ENCODE measurements at regions not wholly inside any gene's neighbourhood (a gene's known extent, or its start where the extent isn't known, plus 50 kb on each side); places are given as distances from the start of the nearest gene placed in this dataset.

GRCh38 chr20:4412216-4412615 lies 163.1 kb upstream of the ADRA1D start:
- Mint-ChIP-seq H3K36me3 (ENCODE audit: low read depth) (no peaks in the 10 kb centered on the region), H3K9me3 (no peaks in the 10 kb centered on the region), H3K4me3 (no peak overlapping the region), H3K27me3 (peaks cover 2% of the 10 kb centered on the region), H3K4me1 (no peaks in the 10 kb centered on the region), H3K27ac (no peak overlapping the region)
- POLR2A ChIA-PET: no interaction called here
- CTCF ChIA-PET: no interaction called here
- DNase-seq: no peak

- no peak for DNase-seq
- Mint-ChIP-seq H3K4me1 (no peaks in the 10 kb centered on the region), H3K9me3 (no peaks in the 10 kb centered on the region), H3K36me3 (ENCODE audit: low read depth) (no peaks in the 10 kb centered on the region), H3K27me3 (peaks cover 2% of the 10 kb centered on the region), H3K4me3 (no peak overlapping the region), H3K27ac (no peak overlapping the region)
- ChIA-PET POLR2A (no interaction called here), CTCF (interaction anchor here (1.3 kb wide), 1 partner anchor 12 kb away, joined by 3 read pairs; no protein-coding TSS in a partner anchor)
Measured at GRCh38 chr20:4411744-4412143, 162.7 kb upstream of the ADRA1D start.

DNA sequence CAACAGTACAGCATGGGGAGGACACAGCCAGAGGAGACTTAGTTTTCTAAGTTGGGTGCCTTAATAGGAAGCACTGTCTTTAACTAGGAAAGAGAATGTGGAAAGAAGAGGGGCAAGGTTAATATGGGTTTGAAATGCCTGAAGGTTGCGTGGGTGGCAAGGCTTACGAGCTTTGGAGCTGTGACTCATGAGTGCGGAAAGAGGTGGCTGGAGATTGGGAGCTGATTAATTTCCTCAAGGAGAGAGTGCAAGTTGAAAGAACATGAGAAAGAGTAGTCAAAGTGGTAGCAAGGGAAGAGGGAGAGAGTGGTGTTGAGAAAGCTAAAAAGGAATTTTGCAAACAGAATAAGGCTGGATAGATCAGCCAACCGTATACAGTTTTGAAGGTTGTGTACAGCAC lies 157.5 kb upstream of the ADRA1D start:
- H3K27me3 Mint-ChIP-seq: peaks cover 11% of the 10 kb centered on the region
- CTCF ChIA-PET: no interaction called here

DNA sequence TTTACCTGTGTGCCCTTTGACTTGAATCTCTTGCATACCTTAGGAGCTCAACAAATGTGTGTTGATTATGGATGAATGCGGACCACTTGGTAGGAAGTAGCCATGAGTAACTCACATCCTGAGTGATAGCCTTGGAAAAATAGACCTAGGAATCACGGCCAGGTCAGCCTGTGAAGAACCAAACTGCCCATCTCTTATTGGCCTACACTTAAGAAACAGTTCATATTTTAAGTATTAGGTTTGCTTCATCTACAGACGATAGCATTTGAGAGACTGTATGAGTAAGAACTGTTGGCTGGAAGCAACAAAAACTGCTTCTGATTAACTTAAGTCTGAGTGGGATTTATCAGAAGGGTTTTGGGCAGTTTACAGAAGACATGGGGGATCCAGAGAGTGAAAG lies 152.5 kb upstream of the ADRA1D start:
- ChIA-PET POLR2A (no interaction called here), CTCF (no interaction called here)
- Mint-ChIP-seq H3K4me3 (no peak overlapping the region), H3K36me3 (ENCODE audit: low read depth) (no peaks in the 10 kb centered on the region), H3K27me3 (peaks cover 37% of the 10 kb centered on the region), H3K4me1 (no peaks in the 10 kb centered on the region), H3K9me3 (no peaks in the 10 kb centered on the region), H3K27ac (no peak overlapping the region)
- no peak for DNase-seq

More for the DNA sequence above, 157.5 kb upstream of the ADRA1D start:
- Mint-ChIP-seq H3K4me1 (no peaks in the 10 kb centered on the region), H3K36me3 (ENCODE audit: low read depth) (no peaks in the 10 kb centered on the region), H3K9me3 (no peaks in the 10 kb centered on the region), H3K27ac (no peak overlapping the region), H3K4me3 (no peak overlapping the region)
- DNase-seq: no peak
- POLR2A ChIA-PET: no interaction called here

DNA sequence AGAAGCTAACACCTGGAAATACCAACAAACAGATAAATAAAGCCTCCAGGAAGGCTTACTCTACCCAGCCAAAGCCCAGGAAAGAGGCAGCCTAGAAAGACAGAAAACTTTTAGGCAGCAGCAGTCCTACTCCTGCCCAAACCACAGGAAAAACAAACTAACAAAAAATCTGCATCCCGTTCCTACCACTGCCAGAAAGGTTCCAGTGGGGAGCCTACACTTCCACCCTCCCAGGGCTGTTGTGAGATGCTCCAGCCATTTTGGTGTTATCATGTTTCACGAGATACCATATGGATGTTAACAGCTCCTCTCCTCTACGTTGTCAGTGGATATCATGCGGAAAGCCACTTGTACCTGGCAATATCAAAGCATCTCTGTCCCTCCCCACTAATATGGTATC lies 135.9 kb upstream of the ADRA1D start:
- Mint-ChIP-seq H3K36me3 (ENCODE audit: low read depth) (no peaks in the 10 kb centered on the region), H3K27ac (no peak overlapping the region), H3K27me3 (peaks cover 46% of the 10 kb centered on the region), H3K4me1 (no peaks in the 10 kb centered on the region), H3K9me3 (no peaks in the 10 kb centered on the region), H3K4me3 (no peak overlapping the region)
- no peak for DNase-seq
- ChIA-PET CTCF (no interaction called here), POLR2A (no interaction called here)

DNA sequence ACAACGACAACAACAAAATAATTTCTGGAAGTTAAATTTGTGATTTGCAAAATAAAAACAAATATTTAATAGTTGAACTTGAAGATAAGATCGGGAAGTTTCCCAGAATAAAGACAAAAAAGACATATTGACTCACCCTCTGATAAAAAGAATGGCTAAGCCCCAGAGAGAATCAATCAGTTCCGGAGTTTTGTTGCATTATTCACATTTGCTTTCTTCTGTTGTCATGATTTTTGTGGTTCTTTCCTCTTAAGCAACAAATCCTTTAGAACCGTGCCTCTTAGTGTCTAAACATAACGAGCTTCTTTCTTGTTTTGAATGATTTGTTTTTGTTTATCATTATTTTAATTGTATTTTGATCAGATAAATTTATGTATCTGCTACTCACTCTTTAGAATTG lies 134.9 kb upstream of the ADRA1D start:
- DNase-seq: no peak
- Mint-ChIP-seq H3K27me3 (peaks cover 48% of the 10 kb centered on the region), H3K9me3 (no peaks in the 10 kb centered on the region), H3K4me3 (no peak overlapping the region), H3K4me1 (no peaks in the 10 kb centered on the region), H3K27ac (no peak overlapping the region), H3K36me3 (ENCODE audit: low read depth) (no peaks in the 10 kb centered on the region)
- CTCF ChIA-PET: no interaction called here
- POLR2A ChIA-PET: no interaction called here

DNA sequence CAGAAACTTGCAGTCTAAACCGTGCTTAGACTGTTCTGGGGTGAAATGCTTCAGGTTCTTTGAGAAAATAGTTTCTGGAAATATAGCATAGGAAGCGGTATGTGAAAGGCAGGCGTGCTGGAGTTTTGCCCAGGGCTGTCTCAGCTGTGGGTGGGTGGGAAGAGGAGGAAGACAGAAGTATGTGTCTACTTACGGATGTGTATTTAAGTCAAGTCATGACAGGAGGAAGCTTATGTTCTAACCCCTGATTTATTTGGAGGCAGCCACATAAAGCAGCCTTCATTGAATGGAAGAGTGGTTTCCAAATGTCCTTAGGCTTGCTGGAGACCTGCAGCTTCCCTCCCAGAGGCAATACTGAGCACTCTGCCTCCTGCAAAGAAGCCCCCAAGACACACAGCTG lies 126.8 kb upstream of the ADRA1D start:
- H3K27ac Mint-ChIP-seq: no peak overlapping the region
- ChIA-PET POLR2A (no interaction called here), CTCF (interaction anchor here (0.7 kb wide), 1 partner anchor 20 kb away, joined by 3 read pairs; no protein-coding TSS in a partner anchor)
- H3K4me1 Mint-ChIP-seq: peaks cover 12% of the 10 kb centered on the region
- no peak overlapping the region for H3K4me3 Mint-ChIP-seq
- H3K36me3 Mint-ChIP-seq (ENCODE audit: low read depth): peaks cover 4% of the 10 kb centered on the region
- no peak for DNase-seq
- H3K27me3 Mint-ChIP-seq: peaks cover 32% of the 10 kb centered on the region
- H3K9me3 Mint-ChIP-seq: peaks cover 2% of the 10 kb centered on the region

DNA sequence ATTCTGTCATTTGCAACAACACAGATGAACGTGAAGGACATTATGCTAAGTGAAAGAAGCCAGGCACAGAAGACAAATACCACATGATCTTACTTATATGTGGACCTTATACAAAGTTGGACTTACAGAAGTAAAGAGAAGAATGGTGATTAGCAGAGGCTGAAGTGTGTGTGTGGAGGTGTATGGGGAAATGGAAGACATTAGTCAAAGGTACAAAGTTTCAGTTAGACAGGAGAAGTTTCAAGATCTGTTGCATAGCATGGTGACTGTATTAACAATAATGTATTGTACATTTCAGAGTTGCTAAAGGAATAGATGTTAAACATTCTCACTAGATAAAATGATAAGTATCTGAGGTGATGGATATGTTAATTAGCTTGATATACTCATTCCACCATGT lies 124.4 kb upstream of the ADRA1D start:
- ChIA-PET POLR2A (no interaction called here), CTCF (no interaction called here)
- Mint-ChIP-seq H3K27me3 (peaks cover 15% of the 10 kb centered on the region), H3K9me3 (peaks cover 7% of the 10 kb centered on the region), H3K36me3 (ENCODE audit: low read depth) (peaks cover 8% of the 10 kb centered on the region), H3K27ac (no peak overlapping the region), H3K4me1 (peaks cover 33% of the 10 kb centered on the region), H3K4me3 (no peak overlapping the region)
- DNase-seq: no peak

DNA sequence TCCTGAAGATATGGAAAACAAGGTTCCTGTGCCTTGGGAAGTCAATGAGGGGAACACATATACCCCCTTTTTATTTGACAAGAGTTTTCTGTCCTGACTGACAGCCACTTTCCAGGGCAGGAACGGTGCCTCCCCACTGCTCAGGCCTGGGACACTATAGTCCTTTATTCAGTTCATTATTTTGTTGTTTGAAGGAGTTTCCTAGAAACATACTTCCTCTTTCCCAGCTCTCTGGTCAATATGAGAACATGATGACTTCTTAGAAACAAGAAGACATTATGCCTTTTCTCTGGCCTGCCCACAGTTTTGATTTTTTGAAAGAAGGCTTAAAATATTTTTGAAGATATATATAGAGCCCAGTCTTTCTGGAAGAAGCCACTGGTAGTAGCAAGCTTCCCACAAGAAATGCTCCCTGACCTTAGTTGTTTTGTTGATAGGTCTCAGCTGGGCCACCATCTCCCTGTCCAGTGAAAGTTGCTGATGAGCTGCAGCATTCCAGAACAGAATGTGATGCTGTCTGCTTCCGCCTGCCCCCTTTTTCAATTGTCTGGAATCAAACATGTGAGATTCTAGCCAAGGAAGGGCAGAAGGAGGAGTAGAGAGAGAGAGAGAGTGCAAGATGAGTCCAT lies 122.7 kb upstream of the ADRA1D start:
- DNase-seq: no peak
- CTCF ChIA-PET: interaction anchor here (1.7 kb wide), 1 partner anchor 13 kb away, joined by 4 read pairs; no protein-coding TSS in a partner anchor
- Mint-ChIP-seq H3K27me3 (peaks cover 12% of the 10 kb centered on the region), H3K4me3 (no peak overlapping the region), H3K4me1 (peaks cover 33% of the 10 kb centered on the region), H3K36me3 (ENCODE audit: low read depth) (peaks cover 8% of the 10 kb centered on the region), H3K27ac (no peak overlapping the region), H3K9me3 (peaks cover 10% of the 10 kb centered on the region)
- POLR2A ChIA-PET: no interaction called here

GRCh38 chr20:4370851-4371250 lies 121.8 kb upstream of the ADRA1D start:
- H3K4me1 Mint-ChIP-seq: peaks cover 33% of the 10 kb centered on the region
- peaks cover 13% of the 10 kb centered on the region for H3K9me3 Mint-ChIP-seq
- H3K36me3 Mint-ChIP-seq (ENCODE audit: low read depth): peaks cover 8% of the 10 kb centered on the region
- POLR2A ChIA-PET: no interaction called here
- H3K27ac Mint-ChIP-seq: peak overlapping the region; percentile 63
- no peak overlapping the region for H3K4me3 Mint-ChIP-seq
- H3K27me3 Mint-ChIP-seq: peaks cover 11% of the 10 kb centered on the region
- DNase-seq: no peak
- CTCF ChIA-PET: interaction anchor here (1.7 kb wide), 1 partner anchor 13 kb away, joined by 4 read pairs; no protein-coding TSS in a partner anchor

DNA sequence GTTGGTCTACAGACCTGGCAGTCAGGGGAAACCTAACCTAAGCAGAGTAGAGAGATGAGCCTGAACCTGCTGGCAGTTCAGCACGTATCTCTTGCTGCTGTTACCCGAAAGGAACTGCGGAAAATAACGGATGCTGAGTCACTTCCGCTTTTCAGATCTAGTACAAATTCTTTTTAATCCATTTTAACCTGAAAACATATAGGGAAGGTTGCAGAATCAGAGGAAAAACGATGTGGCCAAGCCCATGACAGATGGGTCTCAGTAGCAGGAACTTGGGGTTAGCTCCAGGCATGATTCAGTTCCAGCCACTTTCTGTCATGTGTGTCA lies 120.7 kb upstream of the ADRA1D start:
- peaks cover 30% of the 10 kb centered on the region for H3K4me1 Mint-ChIP-seq
- POLR2A ChIA-PET: no interaction called here
- peaks cover 5% of the 10 kb centered on the region for H3K27me3 Mint-ChIP-seq
- peak overlapping the region; percentile 90 for H3K27ac Mint-ChIP-seq
- DNase-seq: peak; percentile 56
- H3K9me3 Mint-ChIP-seq: peaks cover 11% of the 10 kb centered on the region
- peaks cover 8% of the 10 kb centered on the region for H3K36me3 Mint-ChIP-seq (ENCODE audit: low read depth)
- CTCF ChIA-PET: interaction anchor here (0.6 kb wide), 1 partner anchor 216 kb away, joined by 4 read pairs; no protein-coding TSS in a partner anchor
- peak overlapping the region; percentile 7 for H3K4me3 Mint-ChIP-seq

DNA sequence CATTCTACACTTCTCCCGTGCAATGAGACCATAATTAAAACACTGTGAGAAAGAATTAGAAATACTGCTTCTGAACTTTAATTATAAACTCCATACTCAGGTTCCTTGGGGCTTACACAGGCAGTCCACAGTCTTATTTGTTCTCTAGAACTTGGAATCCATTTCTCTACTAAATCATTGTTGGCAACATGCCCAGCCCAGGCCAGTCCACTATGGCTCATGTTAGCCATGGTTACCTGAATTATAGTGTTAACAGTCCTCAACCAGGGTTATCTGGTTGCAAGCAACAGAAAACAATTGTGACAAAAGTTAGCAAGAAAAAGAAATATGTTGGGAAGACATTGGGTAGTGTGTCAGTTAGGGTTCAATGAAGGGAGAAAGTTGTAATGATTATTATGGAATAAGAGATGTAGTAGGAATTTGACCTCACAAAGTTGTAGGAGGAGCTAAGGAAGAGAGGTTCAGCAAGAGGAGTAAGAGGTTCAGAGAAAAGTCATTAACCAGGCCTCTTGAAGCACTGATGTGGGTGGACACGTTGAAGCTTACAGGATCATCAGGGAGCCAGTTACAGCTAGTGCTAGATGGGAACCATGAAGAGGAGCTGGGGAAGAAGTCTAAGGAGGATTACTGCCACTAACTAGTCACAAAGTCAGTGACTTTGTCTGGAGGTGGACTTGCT lies 120.2 kb upstream of the ADRA1D start:
- ChIA-PET CTCF (no interaction called here), POLR2A (no interaction called here)
- H3K36me3 Mint-ChIP-seq (ENCODE audit: low read depth): peaks cover 8% of the 10 kb centered on the region
- H3K4me1 Mint-ChIP-seq: peaks cover 30% of the 10 kb centered on the region
- peak overlapping the region; percentile 7 for H3K4me3 Mint-ChIP-seq
- peaks cover 4% of the 10 kb centered on the region for H3K27me3 Mint-ChIP-seq
- H3K27ac Mint-ChIP-seq: peak overlapping the region; percentile 90
- H3K9me3 Mint-ChIP-seq: peaks cover 11% of the 10 kb centered on the region
- no peak for DNase-seq

DNA sequence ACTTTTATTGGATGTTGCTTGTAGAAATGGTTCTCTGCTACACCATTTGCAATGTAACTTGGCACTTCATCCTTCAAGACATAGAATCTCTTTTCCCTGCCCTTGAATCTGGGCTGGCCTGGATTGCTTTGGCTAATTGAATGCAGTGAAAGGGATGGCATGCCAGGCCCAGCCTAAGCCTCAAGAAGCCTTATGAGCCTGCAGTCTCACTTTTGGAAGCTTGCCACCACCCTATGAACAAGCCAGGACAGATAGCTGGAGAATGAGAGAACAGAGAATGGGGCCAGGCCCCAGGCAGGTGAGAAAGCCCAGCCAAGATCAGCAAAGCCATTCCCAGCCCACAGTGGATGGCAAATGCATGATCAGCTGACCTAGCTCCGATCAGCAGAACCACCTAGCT lies 117.0 kb upstream of the ADRA1D start:
- CTCF ChIA-PET: no interaction called here
- peaks cover 11% of the 10 kb centered on the region for H3K9me3 Mint-ChIP-seq
- POLR2A ChIA-PET: no interaction called here
- no peak overlapping the region for H3K27ac Mint-ChIP-seq
- DNase-seq: no peak
- H3K27me3 Mint-ChIP-seq: peaks cover 3% of the 10 kb centered on the region
- H3K4me1 Mint-ChIP-seq: peaks cover 23% of the 10 kb centered on the region
- no peak overlapping the region for H3K4me3 Mint-ChIP-seq
- peaks cover 6% of the 10 kb centered on the region for H3K36me3 Mint-ChIP-seq (ENCODE audit: low read depth)

DNA sequence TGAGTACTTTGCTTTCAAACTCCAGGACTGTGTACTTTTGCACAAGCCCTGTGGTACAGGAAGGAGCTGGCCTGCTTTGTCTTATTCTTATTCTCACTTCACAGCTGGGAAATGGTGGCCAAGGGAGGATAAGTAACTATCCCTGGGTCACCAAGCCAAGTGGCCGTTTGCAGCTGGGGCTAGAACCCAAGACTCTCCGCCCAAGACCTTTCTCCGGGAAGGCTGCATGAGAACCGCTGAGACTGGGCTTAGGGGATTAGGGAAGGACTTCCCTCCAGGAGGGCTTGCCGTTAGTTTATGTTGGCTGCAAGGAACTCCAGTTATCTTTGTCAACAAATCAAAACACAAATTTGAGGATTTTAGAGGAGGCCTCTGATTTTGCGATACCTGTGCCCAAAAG lies 109.5 kb upstream of the ADRA1D start:
- no peak overlapping the region for H3K27ac Mint-ChIP-seq
- ChIA-PET POLR2A (no interaction called here), CTCF (interaction anchor here (1.5 kb wide), 1 partner anchor 13 kb away, joined by 4 read pairs; no protein-coding TSS in a partner anchor)

More for the DNA sequence above, 109.5 kb upstream of the ADRA1D start:
- no peak for DNase-seq
- peaks cover 17% of the 10 kb centered on the region for H3K27me3 Mint-ChIP-seq
- H3K4me1 Mint-ChIP-seq: no peaks in the 10 kb centered on the region
- no peaks in the 10 kb centered on the region for H3K36me3 Mint-ChIP-seq (ENCODE audit: low read depth)
- peaks cover 5% of the 10 kb centered on the region for H3K9me3 Mint-ChIP-seq
- no peak overlapping the region for H3K4me3 Mint-ChIP-seq
